Naive B cell (primary cell): ENCODE measurements at regions not wholly inside any gene's neighbourhood (a gene's known extent, or its start where the extent isn't known, plus 50 kb on each side); places are given as distances from the start of the nearest gene placed in this dataset.
A peak's percentile ranks its signal among the peaks of the same experiment; 100 is the strongest.
"Not testable (repeated sequence)": the region's sequence is repeated elsewhere in the genome, so short reads cannot be mapped to it uniquely, and the experiment has no call there.

Experiments used
- ATAC-seq, 2 donors: fragments of 150-1000 bp; cut with Tn5 transposase; 2 replicates each; pipeline ENCODE4 v1.10.0; 2021; ENCODE audit warnings: low read depth in 2 of 2, mild to moderate bottlenecking in 2 of 2, moderate library complexity in 2 of 2
- DNase-seq: peaks from one replicate; pipeline ENCODE4 v3.0.0; 2022
- H3K27ac Mint-ChIP-seq, 6 donors: one replicate each; pipeline ENCODE4 v1.8.0; 2020 to 2022; ENCODE audit warnings: mild to moderate bottlenecking in 6 of 6, mixed read lengths in 6 of 6, moderate library complexity in 5 of 6, inconsistent platforms in 2 of 6
- H3K27me3 Mint-ChIP-seq, 3 donors: one replicate each; pipeline ENCODE4 v1.8.0; 2021 to 2022; ENCODE audit warnings: mixed read lengths in 3 of 3, mild to moderate bottlenecking in 1 of 3
- H3K36me3 Mint-ChIP-seq, 2 donors: one replicate each; pipeline ENCODE4 v1.8.0; 2020 to 2022; ENCODE audit warnings: mixed read lengths in 2 of 2, inconsistent platforms in 1 of 2, mild to moderate bottlenecking in 1 of 2
- H3K4me1 Mint-ChIP-seq, 3 donors: one replicate each; pipeline ENCODE4 v1.8.0; 2020 to 2022; ENCODE audit warnings: mixed read lengths in 3 of 3, inconsistent platforms in 1 of 3, mild to moderate bottlenecking in 1 of 3, moderate library complexity in 1 of 3
- H3K4me3 Mint-ChIP-seq, 8 donors: one replicate each; pipeline ENCODE4 v1.8.0; 2020 to 2022; ENCODE audit warnings: mild to moderate bottlenecking in 8 of 8, mixed read lengths in 8 of 8, moderate library complexity in 8 of 8, inconsistent platforms in 2 of 8
- H3K9me3 Mint-ChIP-seq, 7 donors: one replicate each; pipeline ENCODE4 v1.8.0; 2020 to 2022; ENCODE audit warnings: mixed read lengths in 7 of 7, mild to moderate bottlenecking in 5 of 7, inconsistent platforms in 2 of 7, moderate library complexity in 1 of 7

DNA sequence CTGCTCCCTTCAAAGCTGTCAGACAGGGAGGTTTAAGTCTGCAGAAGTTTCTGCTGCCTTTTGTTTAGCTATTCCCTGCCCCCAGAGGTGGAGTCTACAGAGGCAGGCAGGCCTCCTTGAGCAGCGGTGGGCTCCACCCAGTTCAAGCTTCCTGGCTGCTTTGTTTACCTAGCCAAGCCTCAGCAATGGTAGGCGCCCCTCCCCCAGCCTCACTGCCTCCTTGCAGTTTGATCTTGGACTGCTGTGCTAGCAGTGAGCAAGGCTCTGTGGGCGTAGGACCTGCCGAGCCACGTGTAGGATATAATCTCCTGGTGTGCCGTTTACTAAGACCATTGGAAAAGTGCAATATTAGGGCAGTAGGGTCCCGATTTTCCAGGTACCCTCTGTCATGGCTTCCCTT, 707.1 kb upstream of the POM121L12 start:
- not testable (repeated sequence) for H3K4me1 Mint-ChIP-seq, H3K27ac Mint-ChIP-seq, H3K4me3 Mint-ChIP-seq, H3K27me3 Mint-ChIP-seq, DNase-seq, H3K36me3 Mint-ChIP-seq, ATAC-seq
- H3K9me3 Mint-ChIP-seq, result peaks cover 4 to 35% (median 11%) of the 10 kb centered on the region in 7 donors

DNA sequence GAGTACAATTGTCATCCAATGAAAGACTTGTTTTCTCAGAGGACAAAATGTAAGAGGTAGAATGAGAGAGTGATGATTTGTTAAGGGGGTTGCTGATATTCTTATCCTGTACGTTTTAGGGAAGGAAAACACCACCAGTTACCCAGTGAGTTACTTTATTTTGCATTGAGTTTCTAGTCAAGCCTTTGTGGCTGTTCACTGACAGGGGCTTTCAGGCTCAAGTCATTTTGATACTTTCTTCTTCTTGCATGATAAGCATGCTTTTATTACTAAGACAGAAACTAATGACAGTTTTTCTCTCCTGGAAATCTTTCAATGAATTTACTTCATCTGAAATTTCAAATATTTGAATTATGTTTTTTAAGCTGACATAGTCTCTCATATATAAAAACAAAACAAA, 710.2 kb upstream of the POM121L12 start:
- H3K9me3 Mint-ChIP-seq, result peaks cover 3 to 24% (median 9%) of the 10 kb centered on the region in 7 donors
- H3K4me1 Mint-ChIP-seq, result no peaks in the 10 kb centered on the region
- H3K27ac Mint-ChIP-seq, result no peak overlapping the region
- H3K4me3 Mint-ChIP-seq, result no peak overlapping the region
- H3K36me3 Mint-ChIP-seq, result peaks cover 0 to 7% of the 10 kb centered on the region in 2 donors
- DNase-seq (no peak), ATAC-seq (no peak)
- H3K27me3 Mint-ChIP-seq, result no peaks in the 10 kb centered on the region

DNA sequence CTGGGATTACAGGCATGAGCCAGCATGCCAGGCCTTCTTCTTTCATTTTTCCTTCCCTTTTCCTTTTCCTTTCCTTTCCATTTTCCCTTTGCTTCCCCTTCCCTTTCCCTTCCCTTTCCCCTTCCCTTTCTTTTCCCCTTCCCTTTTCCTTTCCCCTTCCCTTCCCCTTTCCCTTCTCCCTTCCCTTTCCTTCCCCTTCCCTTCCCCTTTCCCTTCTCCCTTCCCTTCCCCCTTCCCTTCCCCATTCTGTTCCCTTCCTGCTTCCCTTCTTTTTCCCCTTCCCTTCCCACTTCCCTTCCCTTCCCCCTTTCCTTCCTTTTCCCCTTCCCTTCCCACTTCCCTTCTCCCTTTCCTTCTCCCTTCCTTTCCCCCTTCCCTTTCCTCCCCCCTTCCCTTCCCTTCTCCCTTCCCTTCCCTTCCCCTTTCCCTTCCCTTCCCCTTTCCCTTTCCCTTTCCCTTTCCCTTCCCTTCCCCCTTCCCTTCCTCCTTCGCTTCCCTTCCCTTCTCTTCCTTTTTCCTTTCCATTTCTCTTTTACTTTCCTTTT, 712.2 kb upstream of the POM121L12 start:
- Mint-ChIP-seq H3K36me3 (peaks cover 0 to 7% of the 10 kb centered on the region in 2 donors), H3K27ac (peak overlapping the region in 2 of 6 donors; percentile 32 to 33), H3K4me3 (no peak overlapping the region), H3K4me1 (no peaks in the 10 kb centered on the region), H3K27me3 (no peaks in the 10 kb centered on the region), H3K9me3 (peaks cover 4 to 19% (median 10%) of the 10 kb centered on the region in 7 donors)
- no peak for DNase-seq
- no peak for ATAC-seq

DNA sequence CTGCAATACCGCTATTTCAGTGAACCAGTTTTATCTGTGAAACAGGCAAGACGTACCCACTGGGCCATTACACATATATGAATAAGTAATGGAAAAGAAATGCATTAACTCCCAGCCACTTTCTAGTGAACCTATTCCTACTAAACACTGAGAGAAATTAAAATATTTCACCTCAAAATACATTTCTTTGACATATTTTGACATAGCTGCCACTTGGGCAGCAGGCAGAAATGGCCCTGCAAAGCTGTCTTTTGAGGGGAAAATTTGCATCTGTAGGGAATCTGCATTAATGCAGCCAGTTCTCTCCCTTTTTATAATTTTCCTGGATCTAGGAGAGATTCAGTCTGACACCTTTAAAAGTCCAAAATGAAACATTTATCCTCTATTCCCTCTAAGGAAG, 714.8 kb upstream of the POM121L12 start:
- H3K36me3 Mint-ChIP-seq, result peaks cover 0 to 7% of the 10 kb centered on the region in 2 donors

DNA sequence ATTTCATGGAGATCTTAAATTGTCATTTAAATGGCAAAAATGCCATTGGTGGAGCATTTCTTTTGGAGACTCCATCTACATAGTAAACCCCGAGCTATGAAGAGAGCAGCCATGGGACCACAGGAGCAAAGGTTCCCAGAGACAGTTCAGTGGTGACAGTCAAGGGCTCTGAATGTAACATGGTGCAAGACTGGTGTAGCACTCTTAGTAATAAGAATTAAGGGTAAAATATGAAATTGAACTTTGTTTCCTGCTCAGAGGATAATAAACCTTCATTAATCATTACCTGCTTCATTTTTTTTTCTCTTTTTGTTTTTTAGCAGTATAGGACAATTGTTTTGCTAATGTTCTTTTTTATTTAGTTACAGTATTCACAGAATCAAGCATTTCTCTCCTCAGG, 717.5 kb upstream of the POM121L12 start:
- no peak overlapping the region for H3K27ac Mint-ChIP-seq
- peaks cover 3 to 27% (median 8%) of the 10 kb centered on the region in 7 donors for H3K9me3 Mint-ChIP-seq
- H3K4me1 Mint-ChIP-seq, result no peaks in the 10 kb centered on the region
- ATAC-seq (no peak), DNase-seq (no peak)
- no peaks in the 10 kb centered on the region for H3K36me3 Mint-ChIP-seq
- H3K27me3 Mint-ChIP-seq, result no peaks in the 10 kb centered on the region
- no peak overlapping the region for H3K4me3 Mint-ChIP-seq

More for the DNA sequence above, 714.8 kb upstream of the POM121L12 start:
- Mint-ChIP-seq H3K27ac (no peak overlapping the region), H3K4me1 (no peaks in the 10 kb centered on the region), H3K27me3 (no peaks in the 10 kb centered on the region), H3K9me3 (peaks cover 3 to 28% (median 10%) of the 10 kb centered on the region in 7 donors), H3K4me3 (no peak overlapping the region)
- DNase-seq (no peak), ATAC-seq (no peak)

DNA sequence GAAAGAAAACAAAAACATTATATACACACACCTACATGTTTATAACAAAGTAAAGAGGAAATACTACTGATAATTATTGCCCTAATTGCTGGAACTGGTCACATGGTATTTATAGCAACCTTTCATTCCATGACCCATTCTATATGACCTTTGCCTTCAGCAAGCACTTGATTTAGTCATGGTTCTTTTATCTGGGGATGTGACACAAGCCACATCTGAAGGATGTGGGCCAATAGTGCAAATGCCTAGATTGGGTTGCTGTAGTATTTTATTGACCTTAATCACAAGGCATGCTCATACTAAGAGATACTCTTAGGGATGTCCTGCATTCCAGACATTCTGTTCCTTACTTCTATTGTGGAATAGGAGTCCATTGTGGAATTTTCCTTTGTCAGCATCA, 723.5 kb upstream of the POM121L12 start:
- ATAC-seq (no peak), DNase-seq (no peak)
- Mint-ChIP-seq H3K36me3 (no peaks in the 10 kb centered on the region), H3K27ac (no peak overlapping the region), H3K4me1 (no peaks in the 10 kb centered on the region), H3K27me3 (no peaks in the 10 kb centered on the region), H3K9me3 (peaks cover 0 to 27% (median 4%) of the 10 kb centered on the region in 7 donors), H3K4me3 (no peak overlapping the region)

DNA sequence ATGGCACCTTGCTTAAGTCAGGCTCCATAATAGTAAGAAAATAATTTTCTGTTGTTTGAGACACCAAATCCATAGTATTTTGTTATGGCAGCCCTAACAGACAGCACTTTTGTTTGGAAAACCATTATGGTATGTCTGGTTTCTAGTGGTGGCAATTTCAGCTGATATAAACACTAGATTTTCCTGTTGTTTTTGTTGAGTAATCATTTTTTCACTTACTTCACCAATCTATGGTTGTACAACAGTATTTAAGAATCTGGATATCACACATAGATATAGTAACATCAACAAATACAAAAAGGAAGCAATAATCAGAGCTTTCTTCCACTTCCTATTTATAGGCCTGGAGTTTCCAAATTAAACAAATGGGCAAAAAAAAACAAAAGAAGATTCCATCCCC, 725.8 kb upstream of the POM121L12 start:
- no peak overlapping the region for H3K4me3 Mint-ChIP-seq
- H3K27ac Mint-ChIP-seq, result no peak overlapping the region
- H3K9me3 Mint-ChIP-seq, result peaks cover 0 to 13% (median 3%) of the 10 kb centered on the region in 7 donors
- DNase-seq (no peak), ATAC-seq (no peak)
- H3K4me1 Mint-ChIP-seq, result no peaks in the 10 kb centered on the region
- H3K27me3 Mint-ChIP-seq, result no peaks in the 10 kb centered on the region
- no peaks in the 10 kb centered on the region for H3K36me3 Mint-ChIP-seq

DNA sequence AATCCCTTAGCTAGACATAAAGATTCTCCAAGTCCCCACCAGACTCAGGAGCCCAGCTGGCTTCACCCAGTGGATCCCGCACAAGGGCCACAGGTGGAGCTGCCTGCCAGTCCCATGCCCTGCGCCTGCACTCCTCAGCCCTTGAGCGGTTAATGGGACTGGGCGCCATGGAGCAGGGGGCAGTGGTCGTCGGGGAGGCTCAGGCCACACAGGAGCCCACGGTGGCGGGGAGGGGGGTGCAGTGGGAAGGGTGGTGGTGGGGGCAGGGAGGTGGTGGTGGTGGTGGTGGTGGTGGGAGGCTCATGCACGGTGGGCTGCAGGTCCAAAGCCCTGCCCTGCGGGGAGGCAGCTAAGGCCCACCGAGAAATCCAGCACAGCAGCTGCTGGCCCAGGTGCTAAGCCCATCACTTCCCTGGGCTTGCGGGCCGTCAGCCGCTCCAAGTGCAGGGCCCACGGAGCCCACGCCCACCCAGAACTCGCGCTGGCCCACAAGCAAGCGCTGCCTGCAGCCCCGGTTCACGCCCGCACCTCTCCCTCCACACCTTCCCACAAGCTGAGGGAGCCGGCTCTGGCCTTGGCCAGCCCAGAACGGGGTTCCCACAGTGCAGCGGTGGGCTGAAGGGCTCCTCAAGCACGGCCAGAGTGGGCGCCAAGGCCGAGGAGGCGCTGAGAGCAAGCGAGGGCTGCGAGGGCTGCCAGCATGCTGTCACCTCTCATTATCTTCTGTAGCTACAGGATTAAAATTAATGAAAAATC, 732.5 kb upstream of the POM121L12 start:
- DNase-seq, result no peak
- H3K27ac Mint-ChIP-seq, result no peak overlapping the region
- H3K36me3 Mint-ChIP-seq, result no peaks in the 10 kb centered on the region
- no peaks in the 10 kb centered on the region for H3K27me3 Mint-ChIP-seq
- H3K9me3 Mint-ChIP-seq, result peaks cover 0 to 4% (median 2%) of the 10 kb centered on the region in 7 donors
- no peaks in the 10 kb centered on the region for H3K4me1 Mint-ChIP-seq
- H3K4me3 Mint-ChIP-seq, result no peak overlapping the region
- no peak for ATAC-seq

DNA sequence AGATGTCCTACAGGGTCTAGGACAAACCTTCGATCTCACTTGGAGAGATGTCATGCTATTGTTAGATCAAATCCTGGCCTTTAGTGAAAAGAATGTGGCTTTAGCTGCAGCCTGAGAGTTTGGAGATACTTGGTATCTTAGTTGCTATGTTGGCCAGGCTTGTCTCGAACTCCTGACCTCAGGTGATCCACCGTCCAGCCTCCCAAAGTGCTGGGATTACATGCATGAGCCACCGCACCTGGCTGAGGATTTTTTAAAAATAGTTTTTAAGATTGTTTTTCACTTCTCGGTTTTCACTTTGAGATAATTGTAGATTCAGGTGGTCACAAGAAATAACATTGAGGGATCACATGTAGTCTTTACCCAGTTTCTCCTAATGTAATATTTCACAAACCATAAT, 738.3 kb upstream of the POM121L12 start:
- Mint-ChIP-seq H3K36me3 (no peaks in the 10 kb centered on the region), H3K27ac (no peak overlapping the region), H3K27me3 (no peaks in the 10 kb centered on the region), H3K9me3 (peaks cover 0 to 27% (median 3%) of the 10 kb centered on the region in 7 donors), H3K4me1 (no peaks in the 10 kb centered on the region), H3K4me3 (no peak overlapping the region)
- ATAC-seq (no peak), DNase-seq (no peak)

DNA sequence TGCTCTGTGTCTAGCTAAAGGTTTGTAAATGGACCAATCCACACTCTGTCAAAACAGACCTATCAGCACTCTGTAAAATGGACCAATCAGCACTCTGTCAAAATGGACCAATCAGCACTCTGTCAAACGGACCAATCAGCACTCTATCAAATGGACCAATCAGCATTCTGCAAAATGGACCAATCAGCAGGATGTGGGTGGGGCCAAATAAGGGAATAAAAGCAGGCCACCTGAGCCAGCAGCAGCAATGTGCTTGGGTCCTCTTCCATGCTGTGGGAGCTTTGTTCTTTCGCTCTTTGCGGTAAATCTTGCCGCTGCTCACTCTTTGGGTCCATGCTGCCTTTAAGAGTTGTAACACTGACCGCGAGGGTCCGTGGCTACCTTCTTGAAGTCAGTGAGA, 740.5 kb upstream of the POM121L12 start:
- no peaks in the 10 kb centered on the region for H3K4me1 Mint-ChIP-seq
- no peaks in the 10 kb centered on the region for H3K36me3 Mint-ChIP-seq
- no peaks in the 10 kb centered on the region for H3K27me3 Mint-ChIP-seq
- ATAC-seq (no peak), DNase-seq (no peak)
- H3K4me3 Mint-ChIP-seq, result no peak overlapping the region
- H3K9me3 Mint-ChIP-seq, result peaks cover 0 to 27% (median 6%) of the 10 kb centered on the region in 7 donors
- H3K27ac Mint-ChIP-seq, result no peak overlapping the region

DNA sequence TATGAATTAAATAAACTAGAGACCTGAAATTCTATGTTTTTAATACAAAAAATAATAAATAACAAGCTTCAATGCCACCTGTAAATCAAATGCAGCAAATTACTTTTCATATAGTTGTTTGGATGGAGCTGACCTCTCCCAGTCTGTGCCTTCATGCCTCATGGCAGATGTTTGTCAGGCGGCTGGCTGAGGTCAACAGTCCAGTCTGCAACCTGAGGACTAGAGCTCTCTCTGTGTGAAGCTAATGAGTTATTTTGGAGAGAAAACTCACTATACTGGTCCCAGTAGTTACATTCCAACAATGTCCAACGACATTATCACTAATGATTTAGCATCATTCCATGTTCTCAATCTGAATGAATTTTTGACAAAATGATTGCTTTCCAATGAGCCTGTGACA, 746.2 kb upstream of the POM121L12 start:
- H3K36me3 Mint-ChIP-seq, result no peaks in the 10 kb centered on the region
- no peak overlapping the region for H3K4me3 Mint-ChIP-seq
- H3K9me3 Mint-ChIP-seq, result peaks cover 0 to 10% (median 3%) of the 10 kb centered on the region in 7 donors
- no peak for DNase-seq
- ATAC-seq, result no peak
- no peaks in the 10 kb centered on the region for H3K4me1 Mint-ChIP-seq
- H3K27me3 Mint-ChIP-seq, result no peaks in the 10 kb centered on the region
- H3K27ac Mint-ChIP-seq, result no peak overlapping the region

DNA sequence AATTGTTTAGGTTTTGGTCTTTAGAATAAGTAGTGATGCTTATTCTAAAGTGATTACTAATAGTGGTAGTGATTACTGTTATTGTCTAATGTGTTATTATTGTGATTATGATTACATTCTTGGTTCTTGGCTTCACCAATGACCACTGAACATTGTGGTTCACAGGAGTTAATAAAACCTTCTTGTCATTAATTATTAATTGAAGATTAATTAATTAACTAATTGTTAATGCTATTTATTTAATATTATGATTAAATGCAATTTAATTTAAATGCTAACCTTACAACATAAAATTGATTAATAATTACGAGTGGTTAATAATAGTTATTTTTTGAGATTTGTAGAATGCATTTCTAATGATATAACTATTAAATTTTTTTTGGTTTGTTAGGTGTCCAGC, 747.7 kb upstream of the POM121L12 start:
- ATAC-seq, result no peak
- H3K36me3 Mint-ChIP-seq, result no peaks in the 10 kb centered on the region
- no peak overlapping the region for H3K4me3 Mint-ChIP-seq
- no peak for DNase-seq
- H3K9me3 Mint-ChIP-seq, result peaks cover 0 to 16% (median 4%) of the 10 kb centered on the region in 7 donors
- no peaks in the 10 kb centered on the region for H3K4me1 Mint-ChIP-seq
- no peaks in the 10 kb centered on the region for H3K27me3 Mint-ChIP-seq
- no peak overlapping the region for H3K27ac Mint-ChIP-seq

DNA sequence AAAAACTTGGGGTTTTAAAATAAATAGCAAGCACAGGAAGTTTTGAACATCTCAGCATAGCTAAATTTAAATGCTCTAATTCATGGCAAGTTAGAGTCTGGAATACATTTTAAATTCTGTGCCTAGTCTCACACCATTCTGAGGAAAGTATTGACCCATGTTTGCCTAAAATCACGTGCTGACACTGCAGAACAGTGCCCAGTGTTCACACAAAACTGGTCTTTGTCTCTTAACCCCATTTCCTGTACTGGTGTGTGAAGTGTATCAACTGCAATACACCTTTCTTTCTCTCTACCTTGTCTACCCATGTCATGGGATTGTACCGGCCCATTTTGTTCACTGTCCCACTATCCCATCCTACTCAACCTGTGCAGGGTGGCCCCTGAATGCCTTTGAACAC, 749.7 kb upstream of the POM121L12 start:
- Mint-ChIP-seq H3K9me3 (peaks cover 3 to 22% (median 8%) of the 10 kb centered on the region in 7 donors), H3K27ac (no peak overlapping the region), H3K4me3 (no peak overlapping the region), H3K36me3 (no peaks in the 10 kb centered on the region), H3K4me1 (no peaks in the 10 kb centered on the region), H3K27me3 (no peaks in the 10 kb centered on the region)
- ATAC-seq, result no peak
- no peak for DNase-seq

DNA sequence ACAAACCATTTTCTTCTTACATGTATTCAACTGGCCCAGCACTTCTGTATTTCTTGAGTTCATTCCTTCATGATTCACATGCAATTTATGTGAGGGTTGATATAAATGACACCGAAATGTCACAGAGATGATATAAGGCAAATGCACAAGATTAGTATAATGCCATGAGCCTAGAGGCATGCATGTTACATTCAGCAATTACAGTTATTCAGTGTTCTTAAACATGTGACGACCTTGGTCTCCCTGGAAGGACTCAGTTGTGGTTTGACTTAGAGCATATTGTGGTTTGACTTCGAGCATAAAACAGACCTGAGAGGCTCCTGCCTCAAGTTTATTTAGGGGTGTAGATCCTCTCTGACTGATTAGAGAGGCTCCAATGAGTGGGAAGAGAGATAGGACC, 752.1 kb upstream of the POM121L12 start:
- Mint-ChIP-seq H3K27ac (no peak overlapping the region), H3K27me3 (no peaks in the 10 kb centered on the region), H3K9me3 (peaks cover 3 to 27% (median 12%) of the 10 kb centered on the region in 7 donors), H3K36me3 (no peaks in the 10 kb centered on the region), H3K4me3 (no peak overlapping the region), H3K4me1 (no peaks in the 10 kb centered on the region)
- no peak for DNase-seq
- ATAC-seq, result no peak
